ENCODE measurements at regions not wholly inside any gene's neighbourhood (a gene's known extent, or its start where the extent isn't known, plus 50 kb on each side); places are given as distances from the start of the nearest gene placed in this dataset.

DNA sequence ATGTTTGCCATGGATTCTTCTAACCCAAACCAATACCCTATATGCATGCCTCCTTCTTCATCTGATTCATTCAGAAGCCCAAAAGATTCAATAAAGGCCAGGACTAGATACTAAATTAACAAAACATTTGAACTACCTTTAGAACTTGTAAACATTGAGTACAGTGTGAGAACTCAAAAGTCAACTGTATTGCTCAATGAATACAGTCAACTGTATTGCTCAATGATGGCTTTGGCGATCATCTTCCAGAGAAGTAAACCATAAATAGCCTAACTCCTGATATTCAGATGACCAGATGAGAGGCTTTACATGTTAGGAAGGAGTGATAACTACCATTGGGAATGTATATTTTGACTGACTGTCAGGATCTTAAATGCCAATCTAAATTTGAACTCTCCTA is 206.5 kb upstream of the ITGA4 start:
- intact Hi-C loops (cut with DNase I) = no loop called here
- Histone ChIP-seq H3K27ac (replicated peaks in 1 of 4) (no peak overlapping the region), H3K4me3 (no peak overlapping the region), H3K4me1 (no peaks in the 10 kb centered on the region), H3K27me3 (no peaks in the 10 kb centered on the region), H3K9me3 (no peaks in the 10 kb centered on the region), H3K36me3 (no peaks in the 10 kb centered on the region)
- TF ChIP-seq EP300 (IDR thresholded peaks at IDR 0.05) (no peak), POLR2AphosphoS5 (IDR thresholded peaks at IDR 0.05) (no peak), POLR2A (IDR thresholded peaks at IDR 0.05; ENCODE audit: low read depth) (no peak)
- TF ChIP-seq, protein P1, sequence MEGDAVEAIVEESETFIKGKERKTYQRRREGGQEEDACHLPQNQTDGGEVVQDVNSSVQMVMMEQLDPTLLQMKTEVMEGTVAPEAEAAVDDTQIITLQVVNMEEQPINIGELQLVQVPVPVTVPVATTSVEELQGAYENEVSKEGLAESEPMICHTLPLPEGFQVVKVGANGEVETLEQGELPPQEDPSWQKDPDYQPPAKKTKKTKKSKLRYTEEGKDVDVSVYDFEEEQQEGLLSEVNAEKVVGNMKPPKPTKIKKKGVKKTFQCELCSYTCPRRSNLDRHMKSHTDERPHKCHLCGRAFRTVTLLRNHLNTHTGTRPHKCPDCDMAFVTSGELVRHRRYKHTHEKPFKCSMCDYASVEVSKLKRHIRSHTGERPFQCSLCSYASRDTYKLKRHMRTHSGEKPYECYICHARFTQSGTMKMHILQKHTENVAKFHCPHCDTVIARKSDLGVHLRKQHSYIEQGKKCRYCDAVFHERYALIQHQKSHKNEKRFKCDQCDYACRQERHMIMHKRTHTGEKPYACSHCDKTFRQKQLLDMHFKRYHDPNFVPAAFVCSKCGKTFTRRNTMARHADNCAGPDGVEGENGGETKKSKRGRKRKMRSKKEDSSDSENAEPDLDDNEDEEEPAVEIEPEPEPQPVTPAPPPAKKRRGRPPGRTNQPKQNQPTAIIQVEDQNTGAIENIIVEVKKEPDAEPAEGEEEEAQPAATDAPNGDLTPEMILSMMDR (IDR thresholded peaks at IDR 0.05) = no peak
- WGBS = 100% methylated on average over 1 of the region's 1 CpG
- DNase-seq (ENCODE audit: extremely low spot score) = no peak

DNA sequence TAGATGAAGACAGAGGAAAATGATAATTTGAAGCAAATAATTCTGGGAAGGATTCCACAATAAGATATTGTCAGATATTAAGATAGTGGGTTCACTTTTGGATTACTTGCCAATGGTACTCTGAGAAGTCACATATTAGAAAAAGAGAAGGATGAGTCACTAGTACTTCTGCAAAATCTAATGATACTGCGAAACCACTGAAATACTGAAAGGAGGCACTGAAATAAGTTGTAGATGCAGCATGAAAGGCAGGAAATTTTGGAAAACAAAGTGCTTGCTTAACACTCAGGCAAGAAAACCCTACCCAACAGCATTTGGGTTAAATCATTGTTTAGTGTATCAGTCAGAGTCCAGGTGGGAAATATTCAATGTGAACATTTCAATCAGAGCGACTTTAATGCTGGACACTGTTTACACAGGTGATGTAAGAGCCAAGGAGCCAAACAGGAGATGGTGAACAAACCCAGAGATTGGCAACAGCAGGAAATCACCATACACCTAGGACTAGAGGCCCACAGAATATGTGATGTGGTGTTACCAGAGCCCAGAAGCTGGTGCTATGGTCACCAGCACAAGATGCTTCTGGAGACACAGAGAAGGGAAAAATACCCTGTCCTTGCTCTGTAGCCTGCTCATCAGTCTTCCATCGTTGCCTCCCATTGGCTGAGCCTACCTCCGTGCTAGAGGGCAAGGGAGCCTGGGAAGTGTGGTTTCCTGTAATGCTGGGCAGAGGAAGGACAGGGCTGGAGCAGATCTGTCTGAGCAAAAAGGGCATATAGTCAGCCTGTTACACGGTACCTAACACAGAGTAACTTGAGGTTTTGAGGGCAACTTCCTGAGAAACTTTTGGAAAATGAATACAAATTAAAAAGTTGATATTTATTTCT is 204.7 kb upstream of the ITGA4 start:
- no peaks in the 10 kb centered on the region for H3K36me3 ChIP-seq
- H3K27me3 ChIP-seq = no peaks in the 10 kb centered on the region
- intact Hi-C loops (cut with DNase I) = no loop called here
- no peaks in the 10 kb centered on the region for H3K4me1 ChIP-seq
- H3K9me3 ChIP-seq = no peaks in the 10 kb centered on the region
- TF ChIP-seq POLR2AphosphoS5 (IDR thresholded peaks at IDR 0.05) (no peak), POLR2A (IDR thresholded peaks at IDR 0.05; ENCODE audit: low read depth) (no peak), EP300 (IDR thresholded peaks at IDR 0.05) (no peak)
- TF ChIP-seq, protein P1 (IDR thresholded peaks at IDR 0.05) = no peak
- WGBS = 71% methylated on average over 5 of the region's 5 CpGs
- DNase-seq (ENCODE audit: extremely low spot score) = no peak
- H3K27ac ChIP-seq (replicated peaks in 1 of 4) = no peak overlapping the region
- H3K4me3 ChIP-seq = no peak overlapping the region

DNA sequence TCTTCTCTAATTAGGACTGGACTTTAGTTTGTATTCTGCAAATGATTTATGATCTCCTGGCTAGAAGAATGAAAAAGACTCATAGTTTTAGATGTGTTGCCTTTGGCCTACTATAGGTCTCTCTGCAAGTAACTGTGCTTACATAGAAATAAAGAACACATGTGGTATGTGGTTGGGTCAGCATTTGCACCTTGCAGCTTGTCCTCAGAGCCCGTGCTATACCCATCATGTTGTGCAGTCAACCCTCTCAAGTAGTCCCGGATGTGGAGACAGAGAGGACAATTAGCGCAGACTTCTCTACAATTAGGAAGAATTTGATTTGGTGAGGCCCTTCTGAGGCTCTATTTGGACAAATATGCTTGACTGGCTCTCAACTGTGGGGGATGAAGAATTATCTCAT is 203.7 kb upstream of the ITGA4 start:
- no peaks in the 10 kb centered on the region for H3K9me3 ChIP-seq
- no peak for DNase-seq (ENCODE audit: extremely low spot score)
- H3K27me3 ChIP-seq = no peaks in the 10 kb centered on the region
- H3K4me3 ChIP-seq = no peak overlapping the region
- no peaks in the 10 kb centered on the region for H3K4me1 ChIP-seq
- no peaks in the 10 kb centered on the region for H3K36me3 ChIP-seq
- TF ChIP-seq POLR2A (IDR thresholded peaks at IDR 0.05; ENCODE audit: low read depth) (no peak), POLR2AphosphoS5 (IDR thresholded peaks at IDR 0.05) (no peak), EP300 (IDR thresholded peaks at IDR 0.05) (no peak)
- TF ChIP-seq, protein P1 (IDR thresholded peaks at IDR 0.05) = no peak
- 94% methylated on average over 3 of the region's 3 CpGs for WGBS
- intact Hi-C loops (cut with DNase I) = no loop called here
- H3K27ac ChIP-seq (replicated peaks in 1 of 4) = no peak overlapping the region

DNA sequence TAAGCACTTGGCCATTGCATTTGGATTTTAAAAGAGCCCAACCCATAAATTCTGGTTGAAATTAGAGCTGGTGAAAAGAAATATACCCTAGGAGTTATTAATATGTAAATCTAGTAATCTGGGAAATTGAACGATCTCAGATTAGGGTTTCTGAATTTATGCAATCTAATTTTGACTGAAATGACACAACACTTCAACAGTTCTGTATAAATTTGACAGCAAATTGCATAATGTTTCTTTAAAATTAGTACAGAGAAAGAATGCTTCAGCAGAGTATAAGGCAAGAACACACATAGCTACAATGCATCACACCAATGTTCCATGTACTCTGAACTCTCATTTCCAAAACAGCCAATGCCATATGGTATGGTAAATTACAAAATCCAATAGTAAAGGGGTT is 201.5 kb upstream of the ITGA4 start:
- H3K9me3 ChIP-seq = no peaks in the 10 kb centered on the region
- H3K27me3 ChIP-seq = no peaks in the 10 kb centered on the region
- 70% methylated on average over 1 of the region's 1 CpG for WGBS
- no peaks in the 10 kb centered on the region for H3K4me1 ChIP-seq
- DNase-seq (ENCODE audit: extremely low spot score) = no peak
- no peak overlapping the region for H3K27ac ChIP-seq (replicated peaks in 1 of 4)
- TF ChIP-seq EP300 (IDR thresholded peaks at IDR 0.05) = no peak
- TF ChIP-seq, protein P1 (IDR thresholded peaks at IDR 0.05) = no peak
- TF ChIP-seq POLR2A (IDR thresholded peaks at IDR 0.05; ENCODE audit: low read depth) = no peak
- no peak for TF ChIP-seq POLR2AphosphoS5 (IDR thresholded peaks at IDR 0.05)
- no peak overlapping the region for H3K4me3 ChIP-seq
- H3K36me3 ChIP-seq = no peaks in the 10 kb centered on the region
- intact Hi-C loops (cut with DNase I) = no loop called here

Measured in esophagus muscularis mucosa (tissue), 4 donors.